ENCODE measurements at regions not wholly inside any gene's neighbourhood (a gene's known extent, or its start where the extent isn't known, plus 50 kb on each side); places are given as distances from the start of the nearest gene placed in this dataset.
"Not testable (repeated sequence)": the region's sequence is repeated elsewhere in the genome, so short reads cannot be mapped to it uniquely, and the experiment has no call there.

DNA sequence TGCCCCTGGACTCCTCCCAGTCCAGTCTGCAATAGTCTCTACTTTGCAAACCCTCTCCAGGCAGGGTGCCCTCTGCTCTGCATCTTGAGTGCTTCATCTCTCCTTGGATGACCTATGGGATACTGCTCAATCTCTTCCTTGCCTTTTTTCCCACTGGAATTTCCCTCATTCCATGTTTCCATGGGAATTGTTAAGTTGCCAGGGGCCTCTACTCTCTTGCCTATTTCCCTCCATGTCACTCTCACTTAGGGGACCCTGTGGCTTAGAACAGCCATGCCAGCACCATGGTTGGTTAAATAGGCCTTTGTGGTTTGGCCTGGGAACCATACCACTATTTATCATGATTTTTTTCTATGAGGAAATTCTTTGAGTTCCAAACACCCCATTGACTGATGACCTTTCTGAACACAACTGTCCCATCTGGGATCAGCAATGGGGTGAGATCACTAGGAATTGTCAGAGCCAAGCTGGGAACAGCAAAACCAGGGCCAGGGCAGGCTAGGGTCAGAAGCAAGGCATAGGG, 91.4 kb upstream of the RBMS1 start:
- no peak for DNase-seq

DNA sequence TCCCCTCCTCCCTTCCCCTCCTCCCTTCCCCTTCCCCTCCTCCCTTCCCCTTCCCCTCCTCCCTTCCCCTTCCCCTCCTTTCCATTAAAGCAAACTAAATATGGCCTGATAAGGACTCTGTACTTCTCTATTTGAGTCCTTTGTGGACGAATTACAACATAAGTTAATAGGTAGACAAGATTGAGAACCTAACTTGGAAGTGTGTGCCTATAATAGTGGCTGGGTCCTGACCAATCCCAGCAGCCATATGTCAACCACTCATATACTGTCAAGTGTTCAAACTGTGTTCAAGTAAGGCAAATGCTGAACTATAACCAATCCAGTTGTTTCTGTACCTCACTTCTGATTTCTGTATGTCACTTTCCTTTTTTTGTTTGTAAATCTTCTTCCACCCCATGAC, 97.1 kb upstream of the RBMS1 start:
- DNase-seq: no peak

- DNase-seq: no peak
Observed at GRCh38 chr2:160592401-160592800, 98.8 kb upstream of the RBMS1 start.

DNA sequence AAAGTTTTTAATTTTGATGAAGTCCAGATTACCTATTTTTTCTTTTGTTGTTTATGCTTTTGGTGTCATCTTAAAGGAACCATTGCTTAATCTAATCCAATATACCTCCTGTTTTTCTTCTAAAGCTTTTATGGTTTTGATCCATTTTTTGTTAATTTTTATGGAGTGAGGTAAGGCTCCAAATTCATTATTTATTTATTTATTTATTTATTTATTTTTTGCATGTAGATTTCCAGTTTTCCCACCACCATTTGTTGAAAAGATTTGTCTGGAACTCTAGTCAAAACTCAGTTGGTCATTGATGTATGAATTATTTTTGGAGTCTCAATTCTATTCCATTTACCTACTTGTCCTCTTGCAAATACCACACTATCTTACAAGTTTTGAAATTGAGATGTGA, 99.4 kb upstream of the RBMS1 start:
- no peak for DNase-seq

DNA sequence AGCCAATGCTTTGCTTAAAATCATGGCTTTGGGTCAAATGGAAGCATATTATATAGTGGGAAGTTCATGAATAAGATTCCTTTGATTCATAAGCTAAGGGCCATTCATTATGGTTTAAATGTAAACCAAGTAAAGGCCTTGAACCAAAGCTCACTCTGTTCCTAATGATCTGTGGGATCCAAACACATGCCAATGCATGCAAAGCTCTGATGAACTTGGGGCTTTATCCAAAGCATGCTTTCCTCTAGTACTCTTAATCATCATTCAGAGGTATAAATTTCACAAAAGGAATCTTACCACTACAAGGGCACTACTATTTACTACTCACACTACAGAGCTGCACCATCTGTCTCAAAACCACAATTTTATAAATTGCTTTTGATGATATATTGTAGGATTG, 102.8 kb upstream of the RBMS1 start:
- no peak for DNase-seq

DNA sequence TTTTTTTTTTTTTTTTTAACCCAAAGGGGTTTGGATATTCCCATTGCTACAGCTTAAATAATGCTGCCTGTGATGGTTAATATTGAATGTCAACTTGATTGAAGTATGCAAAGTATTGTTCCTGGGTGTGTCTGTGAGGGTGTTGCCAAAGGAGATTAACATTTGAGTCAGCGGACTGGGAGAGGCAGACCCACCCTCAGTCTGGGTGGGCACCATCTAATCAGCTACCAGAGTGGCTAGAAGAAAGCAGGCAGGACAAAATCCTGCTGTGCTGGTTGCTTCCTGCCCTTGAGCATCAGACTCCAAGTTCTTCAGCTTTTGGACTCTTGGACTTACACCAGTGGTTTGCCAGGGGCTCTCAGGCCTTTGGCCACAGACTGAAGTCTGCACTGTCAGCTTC, 106.8 kb upstream of the RBMS1 start:
- not testable (repeated sequence) for DNase-seq

GRCh38 chr2:160602073-160602472, 108.5 kb upstream of the RBMS1 start:
- DNase-seq: no peak

DNA sequence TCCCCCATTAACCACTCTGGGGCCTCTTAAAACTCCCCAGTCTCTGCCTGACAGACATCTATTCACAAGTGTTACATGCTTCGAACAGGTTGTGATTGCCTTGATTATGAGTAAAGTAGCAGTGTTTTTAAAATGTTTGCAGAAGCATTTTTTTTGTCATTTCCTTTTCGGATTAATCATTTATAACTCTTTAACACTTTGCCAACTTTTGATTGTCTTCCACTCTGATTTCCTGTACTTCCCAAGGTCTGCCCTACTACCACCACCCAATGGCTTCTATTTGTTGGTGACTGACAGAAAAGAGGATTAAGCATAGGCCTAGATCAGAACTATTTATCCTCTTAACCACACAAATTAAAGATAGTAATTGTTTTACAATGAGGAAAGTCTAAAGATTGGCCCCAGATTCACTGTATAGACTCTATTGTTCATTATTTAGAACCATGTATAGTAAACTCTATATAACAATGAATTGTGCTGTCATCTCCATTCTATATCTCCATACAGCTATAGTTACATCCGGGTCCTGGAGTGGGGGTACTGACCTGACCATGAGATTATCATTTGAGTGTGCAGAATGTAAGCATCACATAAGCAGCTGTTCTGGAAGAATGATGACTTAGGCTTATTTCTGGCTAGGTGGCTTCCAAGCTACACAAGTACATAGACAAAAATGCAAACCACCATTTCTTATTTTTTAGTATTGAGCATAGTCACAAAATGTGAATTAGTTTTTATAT, 110.3 kb upstream of the RBMS1 start:
- DNase-seq: no peak

DNA sequence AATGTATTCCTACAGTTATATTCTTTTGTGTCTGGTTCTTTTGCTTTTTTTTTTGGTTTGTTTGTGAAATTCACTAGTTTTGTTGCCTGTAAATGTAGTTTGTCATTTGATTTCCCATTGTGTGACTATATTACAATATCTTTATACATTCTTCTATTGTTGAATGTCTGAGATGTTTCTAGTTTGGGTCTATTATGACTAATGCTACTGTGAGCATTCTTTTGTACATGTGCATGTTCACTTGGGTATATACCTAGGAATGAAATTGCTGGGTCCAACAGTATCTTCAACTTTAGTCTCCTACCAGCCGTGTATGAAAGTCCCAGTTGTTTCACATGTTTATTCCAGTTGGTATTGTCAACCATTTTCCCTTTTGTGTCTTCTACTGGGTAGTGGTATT, 112.7 kb upstream of the RBMS1 start:
- DNase-seq: no peak

GRCh38 chr2:160608599-160608998, 115.0 kb upstream of the RBMS1 start:
- no peak for DNase-seq

DNA sequence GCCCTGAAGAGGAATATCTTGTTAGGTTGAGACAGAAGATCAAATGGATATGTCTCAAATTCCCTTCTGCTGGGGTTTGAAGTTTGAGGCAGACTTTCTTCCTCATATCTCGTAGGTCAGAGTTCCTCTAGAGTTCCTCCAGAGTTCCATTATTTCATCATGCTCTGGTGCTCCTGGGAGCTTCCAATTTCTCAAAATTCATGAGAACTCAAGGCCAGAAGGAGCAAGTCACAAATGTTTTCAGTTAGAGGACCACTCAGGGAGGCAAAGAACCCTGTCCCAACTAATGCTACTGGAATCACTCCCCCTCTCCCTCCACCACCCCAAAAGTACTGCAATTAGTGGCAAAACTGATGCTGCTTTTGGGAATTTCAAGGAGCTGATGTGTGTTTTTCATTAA, 115.7 kb upstream of the RBMS1 start:
- DNase-seq: no peak

DNA sequence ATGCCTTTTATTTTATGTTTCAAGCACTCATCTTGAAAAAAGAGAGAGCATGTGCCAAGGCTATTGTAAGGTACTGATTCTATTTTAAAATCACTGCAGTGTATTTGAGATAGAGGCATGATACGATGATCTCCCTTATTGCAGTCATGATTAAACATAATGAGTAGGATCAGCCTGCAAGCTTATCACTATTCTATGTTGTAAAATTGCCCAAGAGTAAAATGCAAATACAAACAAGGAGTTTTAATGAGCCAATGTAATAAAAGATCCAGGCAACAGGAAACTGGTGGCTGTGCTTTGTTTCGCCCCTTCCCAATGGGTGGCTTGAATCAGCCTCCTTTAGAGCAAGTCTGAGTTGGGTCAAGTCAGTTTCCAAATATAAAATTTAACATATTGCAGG, 116.4 kb upstream of the RBMS1 start:
- peak; percentile 29 for DNase-seq

- no peak for DNase-seq
Observed at GRCh38 chr2:160612266-160612856, 118.8 kb upstream of the RBMS1 start.

DNA sequence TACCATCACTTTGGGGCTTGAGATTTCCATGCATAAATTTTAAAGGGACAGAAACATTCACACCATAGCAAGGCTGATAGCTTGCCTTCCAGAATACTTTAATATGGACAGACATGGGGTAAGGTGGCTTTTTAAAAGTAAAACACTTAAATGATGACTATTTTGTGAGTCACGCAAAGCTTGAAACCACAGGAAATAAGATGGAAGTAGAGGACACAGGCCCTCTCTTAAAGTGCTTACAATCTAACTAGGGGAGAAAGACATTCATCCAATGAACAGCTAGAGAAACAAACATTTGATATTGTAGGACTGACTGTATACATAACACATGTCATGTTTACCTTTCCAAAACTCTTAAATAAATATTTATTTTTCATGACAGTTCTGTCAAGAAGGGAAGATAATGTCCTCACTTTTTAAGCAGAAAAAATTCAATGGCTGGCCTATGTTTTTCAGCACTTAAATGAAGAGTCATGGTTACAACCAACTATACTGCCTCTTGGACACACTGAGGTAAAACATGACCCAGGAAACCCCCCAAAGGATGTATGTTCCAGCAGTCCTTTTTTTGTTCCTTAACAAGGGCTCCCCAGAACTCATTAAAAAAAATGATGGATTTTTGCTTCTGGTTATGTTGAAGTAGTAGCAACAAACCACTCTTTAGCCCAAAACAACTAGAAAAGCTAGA, 120.0 kb upstream of the RBMS1 start:
- no peak for DNase-seq

- DNase-seq: no peak
Observed at GRCh38 chr2:160614391-160614790, 120.8 kb upstream of the RBMS1 start.

DNA sequence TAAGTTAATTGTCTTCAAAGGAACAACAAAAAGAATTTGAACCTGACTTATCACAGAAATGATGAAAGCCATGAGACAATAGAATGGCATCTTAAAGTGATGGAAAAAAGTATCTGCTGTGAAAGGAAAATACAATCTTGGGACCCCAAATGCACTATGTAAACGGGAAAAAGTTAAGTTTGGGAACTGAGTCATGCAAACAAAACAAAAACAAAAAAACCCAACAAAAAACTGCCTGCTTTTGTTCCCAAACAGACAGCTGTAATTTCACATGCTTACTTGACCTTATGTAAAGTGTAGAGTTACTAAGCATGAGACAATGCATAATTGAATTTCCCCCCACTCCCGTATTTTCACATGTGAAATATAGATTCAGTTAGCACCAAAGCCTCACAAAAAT, 122.1 kb upstream of the RBMS1 start:
- no peak for DNase-seq

DNA sequence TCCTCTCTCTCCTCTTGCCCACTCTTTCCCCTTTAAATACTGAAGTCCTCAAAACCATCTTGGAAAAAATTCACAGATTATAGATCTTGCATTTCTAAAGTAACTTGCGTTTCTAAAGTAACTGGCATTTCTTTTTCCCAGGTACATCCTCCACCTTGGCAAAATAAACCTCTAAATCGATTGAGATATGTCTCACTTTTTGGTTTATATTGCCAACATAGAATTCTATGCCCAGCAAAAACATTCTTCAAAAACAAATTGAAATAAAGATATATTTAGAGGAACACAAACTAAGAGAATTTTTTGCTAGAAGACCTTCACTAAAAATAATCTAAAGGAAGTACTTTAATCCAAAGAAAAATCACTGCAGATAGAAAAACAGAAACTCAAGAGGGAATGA, 122.5 kb upstream of the RBMS1 start:
- DNase-seq: no peak

- DNase-seq: no peak
Observed at GRCh38 chr2:160621748-160622147, 128.1 kb upstream of the RBMS1 start.

DNA sequence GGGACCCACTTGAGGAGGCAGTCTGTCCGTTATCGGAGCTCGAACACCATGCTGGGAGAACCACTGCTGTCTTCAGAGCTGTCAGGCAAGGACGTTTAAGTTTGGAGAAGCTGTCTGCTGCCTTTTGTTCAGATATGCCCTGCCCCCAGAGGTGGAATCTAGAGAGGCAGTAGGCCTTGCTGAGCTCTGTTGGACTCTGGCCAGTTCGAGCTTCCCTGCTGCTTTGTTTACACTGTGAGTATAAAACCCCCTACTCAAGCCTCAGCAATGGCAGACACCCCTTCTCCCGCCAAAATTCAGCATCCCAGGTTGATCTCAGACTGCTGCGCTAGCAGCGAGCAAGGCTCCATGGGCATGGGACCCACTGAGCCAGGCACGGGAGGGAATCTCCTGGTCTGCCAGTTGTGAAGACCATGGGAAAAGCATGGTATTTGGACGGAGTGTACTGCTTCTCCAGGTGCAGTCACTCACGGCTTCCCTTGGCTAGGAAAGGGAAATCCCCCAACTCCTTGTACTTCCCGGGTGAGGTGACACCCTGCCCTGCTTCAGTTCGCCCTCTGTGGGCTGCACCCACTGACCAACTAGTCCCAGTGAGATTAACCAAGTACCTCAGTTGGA, 134.5 kb upstream of the RBMS1 start:
- DNase-seq: not testable (repeated sequence)

DNA sequence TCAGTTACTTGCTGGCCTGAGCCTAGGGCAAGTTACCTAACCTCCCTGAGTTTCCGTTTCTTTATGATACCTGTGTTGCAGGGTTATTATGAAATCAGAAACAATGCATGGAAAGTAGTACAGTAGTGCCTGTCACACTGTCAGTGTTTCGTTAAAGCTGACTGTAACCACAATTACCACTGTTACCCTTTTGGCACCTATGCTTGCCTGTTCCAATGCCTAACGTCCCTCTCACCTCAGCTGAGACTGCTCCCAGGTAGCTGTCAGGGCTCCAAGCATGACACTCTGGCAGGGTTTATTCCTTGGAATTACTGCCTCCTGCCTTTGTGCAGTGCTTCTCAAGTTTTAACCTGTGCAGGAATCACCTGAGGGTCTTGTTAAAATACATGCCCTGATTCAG, 135.2 kb upstream of the RBMS1 start:
- no peak for DNase-seq

DNA sequence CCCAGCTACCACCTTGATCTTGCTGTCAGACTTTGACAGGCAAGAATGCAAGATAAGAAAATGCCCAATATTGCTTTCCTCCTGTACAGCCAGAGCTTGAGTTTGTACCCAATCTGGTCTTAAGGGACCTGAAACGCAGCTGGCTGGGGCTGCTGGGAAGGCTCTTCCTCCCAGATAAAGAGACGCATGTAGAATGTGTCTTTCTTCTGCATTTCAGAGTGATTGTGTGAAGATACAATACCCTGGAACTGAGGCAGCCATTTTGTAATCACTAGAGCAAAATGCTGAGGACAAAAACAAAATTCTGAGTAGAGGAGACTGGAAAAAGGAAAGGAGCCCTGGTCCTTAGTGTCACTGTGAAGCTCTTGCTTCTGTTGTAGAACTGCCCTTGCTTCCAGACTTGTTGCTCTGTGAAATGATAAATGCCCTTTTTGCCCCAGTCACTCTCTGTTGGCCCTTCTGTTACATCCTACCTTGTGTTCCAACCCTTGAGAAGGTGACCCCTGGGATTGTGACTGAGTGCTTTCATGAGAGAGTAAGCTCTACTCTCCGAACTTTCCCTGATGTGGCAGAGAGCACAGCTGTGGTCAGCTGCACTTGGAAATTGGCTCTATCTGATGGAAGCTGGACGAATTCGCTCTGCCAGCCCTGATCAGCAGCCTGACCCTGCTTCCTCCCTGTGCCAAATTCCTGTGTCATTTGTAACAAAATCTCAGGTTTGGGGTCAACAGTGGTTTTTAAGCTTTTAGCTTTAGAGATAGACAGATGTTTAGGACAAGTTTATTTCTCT, 137.4 kb upstream of the RBMS1 start:
- DNase-seq: no peak

DNA sequence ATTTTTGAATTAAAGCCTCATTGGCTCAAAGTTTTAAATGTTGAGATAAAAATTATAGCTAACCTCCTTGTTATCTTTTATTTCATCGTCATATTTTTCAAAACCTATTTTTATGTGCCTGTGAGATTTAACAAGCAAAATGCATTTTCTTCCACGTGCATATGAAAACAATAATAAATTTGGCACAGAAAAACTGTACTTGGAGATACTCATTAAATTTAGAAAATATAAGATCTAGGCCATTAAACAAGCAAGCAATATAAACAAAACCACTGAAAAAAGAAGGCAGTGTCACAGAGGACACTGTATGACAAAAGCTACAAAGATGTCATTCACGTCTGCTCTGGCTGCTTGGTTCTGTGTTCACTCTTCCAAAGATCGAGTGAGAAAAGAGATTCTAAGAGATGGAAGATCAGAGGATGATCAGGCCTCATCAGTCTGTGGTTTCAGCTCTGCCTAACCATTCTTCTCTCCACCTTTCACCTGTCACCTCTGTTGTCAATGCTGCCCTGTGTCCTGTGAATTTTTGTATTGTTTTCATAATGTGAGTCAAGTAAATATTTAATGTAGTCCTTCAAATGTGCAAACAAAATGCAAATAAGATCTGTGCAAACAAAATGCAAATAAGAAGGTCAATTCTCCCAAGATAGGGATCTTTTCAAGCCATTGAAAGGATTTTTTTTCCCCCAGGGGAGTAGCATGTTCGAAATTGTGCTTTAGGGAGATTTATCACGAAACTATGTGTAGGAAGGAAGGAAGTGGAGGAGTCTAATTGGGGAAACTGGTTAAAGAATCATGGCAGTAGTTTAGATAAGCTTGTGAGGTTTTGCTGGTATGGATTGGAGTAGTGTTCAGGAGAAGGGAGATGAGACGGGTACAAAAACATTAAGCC, 138.7 kb upstream of the RBMS1 start:
- peak; percentile 94 for DNase-seq

All from NCI-H526 treated with DMSO at 0.1 percent for 48 hours (cell line).